Mesendoderm (in vitro differentiated cells): ENCODE measurements at regions not wholly inside any gene's neighbourhood (a gene's known extent, or its start where the extent isn't known, plus 50 kb on each side); places are given as distances from the start of the nearest gene placed in this dataset.
A peak's percentile ranks its signal among the peaks of the same experiment; 100 is the strongest.
"Not testable (repeated sequence)": the region's sequence is repeated elsewhere in the genome, so short reads cannot be mapped to it uniquely, and the experiment has no call there.

Experiments
- DNase-seq: peaks from one replicate; pipeline ENCODE4 v3.0.0; 2013
- H2AK5ac ChIP-seq: 2 replicates; pipeline ENCODE4 v1.6.1; 2013; ENCODE audit warnings: low read length, inconsistent platforms
- H2BK120ac ChIP-seq: 2 replicates; pipeline ENCODE4 v1.6.1; 2013; ENCODE audit warnings: low read depth, mild to moderate bottlenecking, low read length, moderate library complexity, mixed read lengths
- H2BK15ac ChIP-seq: replicated peaks from 2 replicates; pipeline ENCODE4 v1.6.1; 2013; ENCODE audit warnings: low read depth, mild to moderate bottlenecking, moderate library complexity
- H2BK5ac ChIP-seq: 2 replicates; pipeline ENCODE4 v1.6.1; 2013; ENCODE audit warnings: low read length, inconsistent platforms
- H3K18ac ChIP-seq: 2 replicates; pipeline ENCODE4 v1.6.1; 2013; ENCODE audit warnings: mild to moderate bottlenecking, low read length, mixed read lengths
- H3K23ac ChIP-seq: one replicate; pipeline ENCODE4 v1.6.1; 2013; ENCODE audit warnings: low read length
- H3K27ac ChIP-seq: 2 replicates; pipeline ENCODE4 v1.5.1; 2013; ENCODE audit warnings: low read depth, mild to moderate bottlenecking, inconsistent platforms, low read length, moderate library complexity
- H3K27me3 ChIP-seq: 2 replicates; pipeline ENCODE4 v1.6.1; 2013; ENCODE audit warnings: low read length, control low read depth, mild to moderate bottlenecking, inconsistent platforms; ENCODE audit not compliant: insufficient read depth, poor library complexity
- H3K36me3 ChIP-seq: 2 replicates; pipeline ENCODE4 v1.6.1; 2013; ENCODE audit warnings: low read length, inconsistent platforms; ENCODE audit not compliant: control insufficient read depth, insufficient read depth
- H3K4ac ChIP-seq: one replicate; pipeline ENCODE4 v1.6.1; 2013; ENCODE audit warnings: low read depth, mild to moderate bottlenecking, low read length, moderate library complexity
- H3K4me1 ChIP-seq: 2 replicates; pipeline ENCODE4 v1.6.1; 2013; ENCODE audit warnings: low read depth, low read length, inconsistent platforms; ENCODE audit not compliant: control insufficient read depth
- H3K4me2 ChIP-seq: 2 replicates; pipeline ENCODE4 v1.6.1; 2013; ENCODE audit warnings: low read length
- H3K4me3 ChIP-seq: 2 replicates; pipeline ENCODE4 v1.5.1; 2013; ENCODE audit warnings: mild to moderate bottlenecking, low read length
- H3K56ac ChIP-seq: one replicate; pipeline ENCODE4 v1.6.1; 2013; ENCODE audit warnings: low read length
- H3K79me1 ChIP-seq: 2 replicates; pipeline ENCODE4 v1.6.1; 2013; ENCODE audit warnings: low read length, inconsistent platforms
- H3K79me2 ChIP-seq: 2 replicates; pipeline ENCODE4 v1.6.1; 2013; ENCODE audit warnings: mild to moderate bottlenecking, low read length; ENCODE audit not compliant: control insufficient read depth, insufficient read depth
- H3K9ac ChIP-seq: 2 replicates; pipeline ENCODE4 v1.6.1; 2013; ENCODE audit warnings: low read length, inconsistent platforms
- H4K5ac ChIP-seq: one replicate; pipeline ENCODE4 v1.6.1; 2013; ENCODE audit warnings: low read length
- H4K8ac ChIP-seq: one replicate; pipeline ENCODE4 v1.6.1; 2013; ENCODE audit warnings: low read depth, mild to moderate bottlenecking, control low read depth, low read length, moderate library complexity
- WGBS: extraction: QIAGEN DNeasy Blood & Tissue Kit; methylation state at CpG from one replicate; pipeline ENCODE4 v1.1.7; 2013; ENCODE audit warnings: low lambda C conversion rate, missing lambda C conversion rate; ENCODE audit not compliant: insufficient coverage; ENCODE audit errors: extremely low coverage; 5-methylcytosine and 5-hydroxymethylcytosine counted together

DNA sequence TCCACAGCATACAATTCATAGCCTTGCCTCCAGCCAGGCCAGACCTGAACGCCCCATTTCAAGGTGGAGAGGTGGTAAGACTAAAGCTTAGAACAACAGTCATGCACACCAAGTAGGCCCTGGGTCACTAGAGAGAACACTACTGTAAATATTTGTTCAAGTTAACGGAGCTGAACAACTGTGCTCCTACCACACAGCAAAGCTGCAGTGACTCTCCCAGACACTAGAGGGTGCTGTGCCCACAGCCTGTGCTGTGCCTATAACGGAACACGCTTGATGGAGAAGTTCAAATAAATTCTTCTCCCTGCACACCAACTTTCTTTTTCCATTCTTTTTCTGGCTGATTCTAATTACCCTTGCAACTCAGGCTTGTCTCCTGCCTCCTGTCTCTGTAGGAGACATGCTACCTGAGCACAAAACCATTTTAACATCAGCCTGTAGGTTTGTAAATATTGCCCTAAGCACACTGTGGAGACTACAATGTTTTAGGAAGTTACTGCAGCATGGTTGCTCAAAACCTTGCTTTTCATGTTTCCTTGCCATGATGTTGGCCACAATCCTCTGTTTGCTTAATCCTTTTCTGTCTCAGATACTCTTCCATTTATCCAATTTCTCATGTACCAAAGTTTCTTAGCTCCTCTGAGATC is 103.1 kb upstream of the TERB2 start:
- H2BK15ac ChIP-seq, H2BK120ac ChIP-seq, H2AK5ac ChIP-seq, H3K56ac ChIP-seq, H3K23ac ChIP-seq, H3K9ac ChIP-seq, H2BK5ac ChIP-seq, H3K27ac ChIP-seq, H3K79me2 ChIP-seq, H3K27me3 ChIP-seq, H3K4ac ChIP-seq, H3K18ac ChIP-seq, H3K4me1 ChIP-seq, H3K4me2 ChIP-seq, H3K79me1 ChIP-seq, H4K8ac ChIP-seq, H3K4me3 ChIP-seq, H4K5ac ChIP-seq, H3K36me3 ChIP-seq: not testable (repeated sequence)
- WGBS: no CpG with 5 or more reads among the region's 4 CpGs
- DNase-seq: peak; percentile 57

DNA sequence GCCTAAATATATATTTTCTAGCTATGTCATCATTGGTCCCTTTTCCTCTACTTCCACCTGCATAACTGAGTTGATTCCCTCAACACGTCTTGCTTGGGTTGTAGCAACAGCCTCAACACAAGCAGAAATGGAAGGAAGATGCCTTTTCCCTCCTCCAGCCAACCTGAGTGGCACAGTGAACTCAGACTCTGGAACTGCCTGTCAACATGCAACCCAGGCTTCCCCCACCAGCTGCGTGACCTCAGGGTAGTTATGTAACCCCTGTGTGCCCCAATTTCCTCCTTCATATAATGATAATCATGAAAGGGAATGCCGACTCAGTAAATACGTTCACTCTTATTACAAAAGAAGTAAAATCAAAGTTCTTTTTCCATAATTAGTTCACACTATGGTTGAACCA is 101.8 kb upstream of the TERB2 start:
- not testable (repeated sequence) for H3K56ac ChIP-seq, H2BK120ac ChIP-seq, DNase-seq, H3K79me2 ChIP-seq, H3K79me1 ChIP-seq, H3K23ac ChIP-seq, H2BK15ac ChIP-seq, H2BK5ac ChIP-seq, H3K9ac ChIP-seq, H3K4ac ChIP-seq, H3K4me1 ChIP-seq, H3K4me3 ChIP-seq, H3K36me3 ChIP-seq, H3K27me3 ChIP-seq, H4K8ac ChIP-seq, H3K27ac ChIP-seq, H3K18ac ChIP-seq, H2AK5ac ChIP-seq, H4K5ac ChIP-seq, H3K4me2 ChIP-seq
- no CpG with 5 or more reads among the region's 4 CpGs for WGBS

DNA sequence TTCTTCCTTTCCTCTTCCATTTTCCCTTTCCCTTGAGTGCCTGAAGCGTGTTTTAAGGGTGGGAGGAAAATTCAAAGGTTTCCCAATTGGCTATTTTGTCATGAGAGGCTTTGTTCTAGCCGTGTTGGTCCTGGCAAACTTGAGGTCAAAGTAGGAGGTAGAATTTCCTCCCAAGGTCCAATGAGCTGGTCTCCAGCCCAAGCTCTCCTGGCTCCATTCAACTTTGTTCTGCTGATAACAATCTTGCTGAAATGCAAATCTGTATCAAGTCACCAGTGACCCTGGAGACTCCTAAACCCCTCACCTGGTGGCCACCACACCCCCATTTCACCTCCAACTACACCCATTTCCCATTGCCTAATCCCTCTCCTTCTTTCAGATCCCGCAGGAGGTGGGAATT is 100.2 kb upstream of the TERB2 start:
- not testable (repeated sequence) for H3K23ac ChIP-seq, H3K27ac ChIP-seq, H3K79me1 ChIP-seq

DNA sequence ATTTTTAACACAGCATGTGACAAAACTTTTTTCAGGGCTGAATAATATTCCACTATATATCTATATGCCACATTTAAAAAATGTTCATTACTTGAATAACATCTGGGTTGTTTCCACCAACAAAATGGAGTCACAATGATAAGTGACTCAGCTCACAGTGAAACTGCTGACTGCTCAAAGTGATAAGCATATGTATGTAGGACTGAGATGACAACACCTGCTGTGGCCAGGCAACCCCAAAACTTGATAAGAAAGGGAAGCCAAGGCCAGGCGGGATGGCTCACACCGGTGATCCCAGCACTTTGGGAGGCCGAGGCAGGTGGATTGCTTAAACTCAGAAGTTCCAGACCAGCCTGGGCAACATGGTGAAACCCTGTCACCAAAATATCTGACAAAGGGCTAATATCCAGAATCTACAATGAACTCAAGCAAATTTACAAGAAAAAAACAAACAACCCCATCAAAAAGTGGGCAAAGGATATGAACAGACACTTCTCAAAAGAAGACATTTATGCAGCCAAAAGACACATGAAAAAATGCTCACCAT is 99.2 kb upstream of the TERB2 start:
- H4K8ac ChIP-seq, H2AK5ac ChIP-seq, H3K79me2 ChIP-seq, H3K56ac ChIP-seq, H3K9ac ChIP-seq, H3K27me3 ChIP-seq, DNase-seq, H4K5ac ChIP-seq, H2BK5ac ChIP-seq, H3K27ac ChIP-seq, H3K4ac ChIP-seq, H2BK15ac ChIP-seq, H3K79me1 ChIP-seq, H3K18ac ChIP-seq, H2BK120ac ChIP-seq, H3K4me2 ChIP-seq, H3K36me3 ChIP-seq, H3K4me1 ChIP-seq, H3K4me3 ChIP-seq, H3K23ac ChIP-seq: not testable (repeated sequence)
- WGBS: no CpG with 5 or more reads among the region's 3 CpGs

More for the DNA sequence above, 100.2 kb upstream of the TERB2 start:
- not testable (repeated sequence) for H2BK15ac ChIP-seq, H3K4ac ChIP-seq, DNase-seq, H2AK5ac ChIP-seq, H3K36me3 ChIP-seq, H2BK5ac ChIP-seq, H3K27me3 ChIP-seq, H2BK120ac ChIP-seq, H3K4me1 ChIP-seq, H3K56ac ChIP-seq, H3K9ac ChIP-seq, H3K4me2 ChIP-seq, H3K79me2 ChIP-seq, H3K4me3 ChIP-seq, H4K8ac ChIP-seq, H4K5ac ChIP-seq, H3K18ac ChIP-seq
- no CpG with 5 or more reads among the region's 3 CpGs for WGBS

DNA sequence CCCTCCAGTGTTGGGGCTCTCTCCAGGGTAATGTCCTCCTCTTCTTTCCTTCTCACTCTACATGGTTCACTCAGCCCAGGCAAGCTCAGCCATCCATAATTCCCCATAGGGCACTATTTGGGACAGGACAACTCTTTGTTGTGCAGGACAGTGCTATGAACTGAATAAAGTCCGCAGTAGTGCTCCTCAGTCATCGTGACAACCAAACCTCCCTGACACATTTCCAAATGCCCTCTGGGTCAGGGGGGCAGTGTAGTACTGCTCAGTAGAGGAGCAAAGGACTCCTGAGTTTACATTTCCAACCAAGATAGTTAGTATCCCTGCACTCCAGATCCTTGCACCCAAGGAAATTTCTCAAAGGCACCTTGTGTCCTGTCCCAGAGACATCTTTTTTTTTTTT is 97.4 kb upstream of the TERB2 start:
- WGBS: no CpG with 5 or more reads among the region's 2 CpGs
- not testable (repeated sequence) for H3K23ac ChIP-seq, H3K79me1 ChIP-seq, DNase-seq, H3K27ac ChIP-seq, H3K4me2 ChIP-seq, H2BK15ac ChIP-seq, H2BK5ac ChIP-seq, H3K4me1 ChIP-seq, H3K79me2 ChIP-seq, H3K36me3 ChIP-seq, H4K8ac ChIP-seq, H3K56ac ChIP-seq, H3K18ac ChIP-seq, H3K4me3 ChIP-seq, H3K4ac ChIP-seq, H3K27me3 ChIP-seq, H2AK5ac ChIP-seq, H3K9ac ChIP-seq, H2BK120ac ChIP-seq, H4K5ac ChIP-seq

DNA sequence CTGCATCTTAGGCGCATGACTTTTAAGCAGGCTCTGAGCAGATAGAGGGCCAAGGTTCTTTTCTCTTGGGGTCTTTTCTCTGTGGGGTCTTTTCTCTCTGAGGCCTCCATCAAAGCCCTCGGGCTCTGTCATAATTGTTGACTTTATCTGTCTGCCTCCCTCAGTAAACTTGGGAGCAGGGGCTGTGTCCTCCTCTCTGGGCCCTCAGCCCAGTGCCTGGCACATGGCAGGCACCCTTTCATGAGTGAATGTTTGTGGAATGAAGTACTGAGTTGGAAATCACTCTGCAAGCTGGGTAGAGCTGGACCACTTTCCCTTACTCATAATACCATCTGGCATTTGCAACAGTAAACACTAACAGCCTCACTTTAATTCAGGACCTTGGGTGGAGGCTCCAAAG is 96.3 kb upstream of the TERB2 start:
- not testable (repeated sequence) for H3K18ac ChIP-seq, H2BK15ac ChIP-seq, H3K4me3 ChIP-seq, H3K27ac ChIP-seq, H4K8ac ChIP-seq, H3K79me1 ChIP-seq, H3K4me1 ChIP-seq, H3K56ac ChIP-seq, H3K27me3 ChIP-seq, H3K4ac ChIP-seq, H3K79me2 ChIP-seq, H3K9ac ChIP-seq, DNase-seq, H2BK5ac ChIP-seq, H3K36me3 ChIP-seq, H2BK120ac ChIP-seq, H3K4me2 ChIP-seq, H2AK5ac ChIP-seq, H4K5ac ChIP-seq, H3K23ac ChIP-seq
- no CpG with 5 or more reads among the region's 2 CpGs for WGBS
